Endothelial cell (in vitro differentiated cells): ENCODE measurements at regions not wholly inside any gene's neighbourhood (a gene's known extent, or its start where the extent isn't known, plus 50 kb on each side); places are given as distances from the start of the nearest gene placed in this dataset.

Source experiments
- DNase-seq: peaks from one replicate; pipeline ENCODE4 v3.0.0; 2021; ENCODE audit warnings: low spot score
- H3K27ac Mint-ChIP-seq: one replicate; pipeline ENCODE4 v1.8.0; 2021; ENCODE audit warnings: mixed read lengths, inconsistent platforms; ENCODE audit not compliant: unreplicated experiment
- H3K27me3 Mint-ChIP-seq: one replicate; pipeline ENCODE4 v1.8.0; 2021; ENCODE audit warnings: mild to moderate bottlenecking, moderate library complexity, mixed read lengths, inconsistent platforms; ENCODE audit not compliant: unreplicated experiment
- H3K36me3 Mint-ChIP-seq: one replicate; pipeline ENCODE4 v1.8.0; 2021; ENCODE audit warnings: mild to moderate bottlenecking, low read depth, mixed read lengths, inconsistent platforms; ENCODE audit not compliant: unreplicated experiment
- H3K4me1 Mint-ChIP-seq: one replicate; pipeline ENCODE4 v1.8.0; 2021; ENCODE audit warnings: mild to moderate bottlenecking, mixed read lengths, inconsistent platforms; ENCODE audit not compliant: unreplicated experiment
- H3K4me3 Mint-ChIP-seq: one replicate; pipeline ENCODE4 v1.8.0; 2021; ENCODE audit warnings: mild to moderate bottlenecking, mixed read lengths, inconsistent platforms; ENCODE audit not compliant: unreplicated experiment
- H3K9me3 Mint-ChIP-seq: one replicate; pipeline ENCODE4 v1.8.0; 2021; ENCODE audit warnings: mixed read lengths, inconsistent platforms; ENCODE audit not compliant: unreplicated experiment
- CTCF ChIP-seq: fragments of 200-600 bp; sonication (generic); IDR thresholded peaks from one replicate; pipeline ENCODE4 v1.5.0; 2021; ENCODE audit warnings: antibody characterized with exemption; ENCODE audit not compliant: unreplicated experiment

DNA sequence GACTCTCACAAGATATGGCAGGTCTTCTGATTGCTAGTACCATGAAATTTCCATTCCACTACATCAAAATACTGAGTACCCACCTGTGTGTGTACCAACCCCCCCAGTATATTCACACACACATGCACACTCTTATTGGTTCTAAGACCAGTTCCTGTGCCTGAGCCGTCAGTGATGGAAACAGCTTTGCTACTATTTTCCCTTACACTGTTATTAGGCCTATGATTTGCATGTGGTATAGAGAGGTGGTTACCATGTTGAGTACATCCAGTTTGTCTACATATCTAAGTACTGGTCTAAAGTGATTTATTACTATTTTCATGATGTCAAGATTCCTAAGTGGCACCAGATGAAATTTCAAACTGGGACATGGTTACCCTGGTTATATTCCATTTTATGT is 459.9 kb downstream of the BCKDHB start:
- no peaks in the 10 kb centered on the region for H3K4me1 Mint-ChIP-seq
- H3K36me3 Mint-ChIP-seq, result no peaks in the 10 kb centered on the region
- no peaks in the 10 kb centered on the region for H3K9me3 Mint-ChIP-seq
- H3K27me3 Mint-ChIP-seq, result peaks cover 2% of the 10 kb centered on the region
- H3K27ac Mint-ChIP-seq, result no peak overlapping the region
- TF ChIP-seq CTCF, result no peak
- no peak for DNase-seq
- no peak overlapping the region for H3K4me3 Mint-ChIP-seq

DNA sequence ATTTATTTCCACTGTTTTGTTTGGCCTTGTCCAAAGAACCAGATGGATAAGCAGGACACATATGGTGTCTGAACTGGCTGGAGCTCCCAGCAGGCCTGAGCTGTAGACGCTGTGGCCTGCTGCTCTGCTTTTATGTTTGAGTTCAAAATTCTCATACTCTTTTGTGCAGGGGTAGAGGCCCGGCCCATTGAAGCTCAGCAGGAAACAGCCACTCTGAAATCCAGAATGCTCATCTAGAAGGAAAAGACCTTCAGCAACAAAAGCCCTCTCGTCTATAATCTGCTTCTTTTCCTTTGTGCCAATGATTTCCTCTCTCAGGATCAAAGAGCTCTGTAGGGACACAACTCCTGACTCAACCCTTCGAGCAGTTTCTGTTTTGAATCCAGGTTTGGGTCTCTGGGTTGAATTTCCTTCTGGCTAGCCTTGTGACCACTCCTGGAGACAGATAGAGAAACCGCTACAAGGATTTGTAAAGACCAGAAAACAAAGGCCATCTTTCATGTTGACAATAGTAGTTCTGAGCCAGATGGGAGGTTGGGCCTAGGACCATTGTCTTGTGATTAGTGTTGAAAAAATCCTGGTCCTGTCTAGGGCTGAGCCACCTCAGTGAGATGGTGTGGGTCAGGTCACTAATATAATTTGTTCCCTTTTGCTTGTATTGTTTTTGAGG is 446.7 kb downstream of the BCKDHB start:
- H3K27ac Mint-ChIP-seq, result no peak overlapping the region
- no peaks in the 10 kb centered on the region for H3K4me1 Mint-ChIP-seq
- no peak for DNase-seq
- H3K36me3 Mint-ChIP-seq, result no peaks in the 10 kb centered on the region
- TF ChIP-seq CTCF, result no peak
- peaks cover 1% of the 10 kb centered on the region for H3K27me3 Mint-ChIP-seq
- H3K4me3 Mint-ChIP-seq, result no peak overlapping the region
- no peaks in the 10 kb centered on the region for H3K9me3 Mint-ChIP-seq

DNA sequence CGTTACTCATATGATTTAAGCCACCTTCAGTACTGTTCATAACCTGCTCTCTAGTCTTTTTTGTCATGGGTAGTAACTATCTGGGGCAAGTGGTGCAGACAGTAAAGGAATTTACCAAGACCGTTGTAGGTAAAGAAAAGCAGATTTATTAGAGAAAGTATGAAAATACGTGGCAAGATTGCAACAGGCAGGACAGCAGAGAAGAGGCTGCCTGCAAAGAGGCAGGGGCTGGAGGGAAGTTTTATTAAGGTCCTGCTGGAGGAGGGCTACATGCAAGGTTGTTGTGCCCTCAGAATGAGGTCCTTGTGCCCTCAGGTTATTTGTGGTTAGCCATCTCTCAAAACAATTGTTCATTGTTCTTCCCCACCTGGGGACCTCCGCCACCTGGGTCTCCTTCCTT is 444.3 kb downstream of the BCKDHB start:
- Mint-ChIP-seq H3K27ac (no peak overlapping the region), H3K27me3 (no peaks in the 10 kb centered on the region), H3K36me3 (no peaks in the 10 kb centered on the region), H3K4me3 (no peak overlapping the region), H3K4me1 (no peaks in the 10 kb centered on the region), H3K9me3 (no peaks in the 10 kb centered on the region)
- TF ChIP-seq CTCF, result no peak
- DNase-seq, result no peak

GRCh38 chr6:80550281-80550680 is 443.8 kb downstream of the BCKDHB start:
- H3K4me1 Mint-ChIP-seq, result no peaks in the 10 kb centered on the region
- no peak for TF ChIP-seq CTCF
- no peaks in the 10 kb centered on the region for H3K9me3 Mint-ChIP-seq
- DNase-seq, result no peak
- no peak overlapping the region for H3K27ac Mint-ChIP-seq
- no peaks in the 10 kb centered on the region for H3K27me3 Mint-ChIP-seq
- no peaks in the 10 kb centered on the region for H3K36me3 Mint-ChIP-seq
- H3K4me3 Mint-ChIP-seq, result no peak overlapping the region

- no peak for DNase-seq
- Mint-ChIP-seq H3K9me3 (no peaks in the 10 kb centered on the region), H3K4me3 (no peak overlapping the region), H3K4me1 (no peaks in the 10 kb centered on the region), H3K27me3 (no peaks in the 10 kb centered on the region), H3K36me3 (no peaks in the 10 kb centered on the region), H3K27ac (no peak overlapping the region)
- TF ChIP-seq CTCF, result no peak
Measured at GRCh38 chr6:80548532-80548931, 442.1 kb downstream of the BCKDHB start.
